ENCODE measurements at regions not wholly inside any gene's neighbourhood (a gene's known extent, or its start where the extent isn't known, plus 50 kb on each side); places are given as distances from the start of the nearest gene placed in this dataset.

GRCh38 chr16:86436466-86437185 is 73.7 kb upstream of the FOXF1 start:
- Histone ChIP-seq H3K9me3 (ENCODE audit: insufficient read depth, low read depth, low read length) (no peaks in the 10 kb centered on the region), H3K4me1 (ENCODE audit: insufficient read depth, low read length) (no peaks in the 10 kb centered on the region), H3K9ac (ENCODE audit: low read length) (no peak overlapping the region), H3K4me2 (ENCODE audit: low read length) (no peak overlapping the region), H3K79me2 (ENCODE audit: insufficient read depth, low read length) (no peaks in the 10 kb centered on the region), H2AFZ (ENCODE audit: low read depth, low read length) (no peak overlapping the region), H3K27ac (ENCODE audit: low read depth, low read length) (no peak overlapping the region), H3K36me3 (ENCODE audit: insufficient read depth, low read length) (no peaks in the 10 kb centered on the region), H3K4me3 (ENCODE audit: insufficient read depth, low read depth, low read length) (no peak overlapping the region), H3K27me3 (ENCODE audit: insufficient read depth, low read length) (peaks cover 34% of the 10 kb centered on the region), H4K20me1 (ENCODE audit: insufficient read depth, low read length) (no peaks in the 10 kb centered on the region)
- FAIRE-seq, result no peak
- Mint-ChIP-seq H3K27ac (ENCODE audit: unreplicated experiment) (no peak overlapping the region), H3K9me3 (ENCODE audit: unreplicated experiment) (peaks cover 6% of the 10 kb centered on the region), H3K27me3 (ENCODE audit: low read depth, unreplicated experiment) (peaks cover 63% of the 10 kb centered on the region), H3K4me3 (ENCODE audit: unreplicated experiment) (no peak overlapping the region), H3K4me1 (ENCODE audit: low read depth, unreplicated experiment) (peaks cover 4% of the 10 kb centered on the region), H3K36me3 (ENCODE audit: low read depth, unreplicated experiment) (no peaks in the 10 kb centered on the region)
- TF ChIP-seq CTCF (IDR thresholded peaks at IDR 0.05; ENCODE audit: insufficient read depth, low read depth, low read length) (no peak), EZH2 (IDR thresholded peaks at IDR 0.05; ENCODE audit: insufficient read depth, low read length) (no peak)
- DNase-seq (ENCODE audit: low read depth), result no peak

GRCh38 chr16:86437348-86437747 is 73.0 kb upstream of the FOXF1 start:
- Mint-ChIP-seq H3K9me3 (ENCODE audit: unreplicated experiment) (peaks cover 6% of the 10 kb centered on the region), H3K4me3 (ENCODE audit: unreplicated experiment) (no peak overlapping the region), H3K27ac (ENCODE audit: unreplicated experiment) (no peak overlapping the region), H3K4me1 (ENCODE audit: low read depth, unreplicated experiment) (peaks cover 4% of the 10 kb centered on the region), H3K27me3 (ENCODE audit: low read depth, unreplicated experiment) (peaks cover 66% of the 10 kb centered on the region), H3K36me3 (ENCODE audit: low read depth, unreplicated experiment) (no peaks in the 10 kb centered on the region)
- no peak overlapping the region for H3K27ac ChIP-seq (ENCODE audit: low read depth, low read length)
- no peak for DNase-seq (ENCODE audit: low read depth)
- H3K36me3 ChIP-seq (ENCODE audit: insufficient read depth, low read length), result no peaks in the 10 kb centered on the region
- no peak overlapping the region for H3K4me3 ChIP-seq (ENCODE audit: insufficient read depth, low read depth, low read length)
- H3K4me1 ChIP-seq (ENCODE audit: insufficient read depth, low read length), result no peaks in the 10 kb centered on the region
- no peaks in the 10 kb centered on the region for H4K20me1 ChIP-seq (ENCODE audit: insufficient read depth, low read length)
- TF ChIP-seq EZH2 (IDR thresholded peaks at IDR 0.05; ENCODE audit: insufficient read depth, low read length) (no peak), CTCF (IDR thresholded peaks at IDR 0.05; ENCODE audit: insufficient read depth, low read depth, low read length) (no peak)
- FAIRE-seq, result no peak
- no peak overlapping the region for H3K4me2 ChIP-seq (ENCODE audit: low read length)
- H3K9me3 ChIP-seq (ENCODE audit: insufficient read depth, low read depth, low read length), result no peaks in the 10 kb centered on the region
- no peak overlapping the region for H2AFZ ChIP-seq (ENCODE audit: low read depth, low read length)
- H3K9ac ChIP-seq (ENCODE audit: low read length), result no peak overlapping the region
- H3K27me3 ChIP-seq (ENCODE audit: insufficient read depth, low read length), result peaks cover 33% of the 10 kb centered on the region
- H3K79me2 ChIP-seq (ENCODE audit: insufficient read depth, low read length), result no peaks in the 10 kb centered on the region

- H3K27me3 Mint-ChIP-seq (ENCODE audit: low read depth, unreplicated experiment), result peaks cover 54% of the 10 kb centered on the region
Measured at GRCh38 chr16:86442703-86443102, 67.6 kb upstream of the FOXF1 start.

More at GRCh38 chr16:86442703-86443102, 67.6 kb upstream of the FOXF1 start:
- H3K9ac ChIP-seq (ENCODE audit: low read length), result no peak overlapping the region
- H3K27me3 ChIP-seq (ENCODE audit: insufficient read depth, low read length), result peaks cover 24% of the 10 kb centered on the region
- H3K4me2 ChIP-seq (ENCODE audit: low read length), result no peak overlapping the region
- peaks cover 4% of the 10 kb centered on the region for H3K9me3 ChIP-seq (ENCODE audit: insufficient read depth, low read depth, low read length)
- no peak overlapping the region for H2AFZ ChIP-seq (ENCODE audit: low read depth, low read length)
- no peak overlapping the region for H3K27ac Mint-ChIP-seq (ENCODE audit: unreplicated experiment)
- H3K4me1 Mint-ChIP-seq (ENCODE audit: low read depth, unreplicated experiment), result no peaks in the 10 kb centered on the region
- no peak for DNase-seq (ENCODE audit: low read depth)
- H3K36me3 Mint-ChIP-seq (ENCODE audit: low read depth, unreplicated experiment), result peaks cover 3% of the 10 kb centered on the region
- H3K4me3 Mint-ChIP-seq (ENCODE audit: unreplicated experiment), result no peak overlapping the region
- H3K4me1 ChIP-seq (ENCODE audit: insufficient read depth, low read length), result no peaks in the 10 kb centered on the region
- no peak for FAIRE-seq
- no peaks in the 10 kb centered on the region for H4K20me1 ChIP-seq (ENCODE audit: insufficient read depth, low read length)
- H3K27ac ChIP-seq (ENCODE audit: low read depth, low read length), result no peak overlapping the region
- no peak overlapping the region for H3K4me3 ChIP-seq (ENCODE audit: insufficient read depth, low read depth, low read length)
- no peaks in the 10 kb centered on the region for H3K79me2 ChIP-seq (ENCODE audit: insufficient read depth, low read length)
- no peaks in the 10 kb centered on the region for H3K36me3 ChIP-seq (ENCODE audit: insufficient read depth, low read length)
- TF ChIP-seq CTCF (IDR thresholded peaks at IDR 0.05; ENCODE audit: insufficient read depth, low read depth, low read length) (no peak), EZH2 (IDR thresholded peaks at IDR 0.05; ENCODE audit: insufficient read depth, low read length) (no peak)
- H3K9me3 Mint-ChIP-seq (ENCODE audit: unreplicated experiment), result peaks cover 6% of the 10 kb centered on the region

Measured in astrocyte (in vitro differentiated cells and primary cell).